Glutamatergic neuron (in vitro differentiated cells): ENCODE measurements at regions not wholly inside any gene's neighbourhood (a gene's known extent, or its start where the extent isn't known, plus 50 kb on each side); places are given as distances from the start of the nearest gene placed in this dataset.

Source experiments
- DNase-seq: peaks from one replicate; pipeline ENCODE4 v3.0.0; 2022
- H3K27ac Mint-ChIP-seq: one replicate; pipeline ENCODE4 v1.8.0; 2020; ENCODE audit warnings: mild to moderate bottlenecking, mixed read lengths, inconsistent platforms; ENCODE audit not compliant: unreplicated experiment
- H3K27me3 Mint-ChIP-seq: one replicate; pipeline ENCODE4 v1.8.0; 2020; ENCODE audit warnings: mild to moderate bottlenecking, moderate library complexity, mixed read lengths, inconsistent platforms; ENCODE audit not compliant: unreplicated experiment
- H3K36me3 Mint-ChIP-seq: one replicate; pipeline ENCODE4 v1.8.0; 2020; ENCODE audit warnings: mild to moderate bottlenecking, mixed read lengths, inconsistent platforms; ENCODE audit not compliant: unreplicated experiment
- H3K4me1 Mint-ChIP-seq: one replicate; pipeline ENCODE4 v1.8.0; 2020; ENCODE audit warnings: mild to moderate bottlenecking, low read depth, mixed read lengths, inconsistent platforms; ENCODE audit not compliant: unreplicated experiment
- H3K4me3 Mint-ChIP-seq: one replicate; pipeline ENCODE4 v1.8.0; 2020; ENCODE audit warnings: mild to moderate bottlenecking, mixed read lengths, inconsistent platforms; ENCODE audit not compliant: unreplicated experiment
- H3K9me3 Mint-ChIP-seq: one replicate; pipeline ENCODE4 v1.8.0; 2020; ENCODE audit warnings: mild to moderate bottlenecking, moderate library complexity, mixed read lengths, inconsistent platforms; ENCODE audit not compliant: unreplicated experiment
- TF ChIP-seq, protein P1 (sequence below): fragments of 200-600 bp; sonication (generic); IDR thresholded peaks from one replicate; pipeline ENCODE4 v1.5.0; 2021; ENCODE audit not compliant: partially characterized antibody, unreplicated experiment

DNA sequence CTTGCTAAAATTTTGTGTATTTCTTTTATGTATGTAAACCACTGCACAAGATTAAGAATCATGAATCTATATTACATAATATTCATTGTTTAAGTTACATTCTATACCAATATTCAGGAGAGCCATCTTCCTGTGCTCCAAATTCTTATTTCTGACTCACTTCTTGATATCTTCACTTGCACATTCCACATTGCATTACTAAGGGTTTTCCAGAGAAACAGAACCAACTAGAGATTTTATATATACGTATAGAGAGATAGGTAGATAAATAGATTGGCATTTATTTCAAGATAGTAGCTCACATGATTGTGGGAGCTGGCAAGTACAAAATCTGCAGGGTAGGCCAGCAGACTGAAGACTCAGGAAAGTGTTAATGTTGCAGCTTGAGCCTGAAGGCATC lies 222.2 kb upstream of the PRSS16 start:
- Mint-ChIP-seq H3K36me3 (no peaks in the 10 kb centered on the region), H3K9me3 (peaks cover 2% of the 10 kb centered on the region), H3K4me1 (no peaks in the 10 kb centered on the region), H3K27me3 (peaks cover 3% of the 10 kb centered on the region), H3K4me3 (no peak overlapping the region), H3K27ac (no peak overlapping the region)
- TF ChIP-seq, protein P1, sequence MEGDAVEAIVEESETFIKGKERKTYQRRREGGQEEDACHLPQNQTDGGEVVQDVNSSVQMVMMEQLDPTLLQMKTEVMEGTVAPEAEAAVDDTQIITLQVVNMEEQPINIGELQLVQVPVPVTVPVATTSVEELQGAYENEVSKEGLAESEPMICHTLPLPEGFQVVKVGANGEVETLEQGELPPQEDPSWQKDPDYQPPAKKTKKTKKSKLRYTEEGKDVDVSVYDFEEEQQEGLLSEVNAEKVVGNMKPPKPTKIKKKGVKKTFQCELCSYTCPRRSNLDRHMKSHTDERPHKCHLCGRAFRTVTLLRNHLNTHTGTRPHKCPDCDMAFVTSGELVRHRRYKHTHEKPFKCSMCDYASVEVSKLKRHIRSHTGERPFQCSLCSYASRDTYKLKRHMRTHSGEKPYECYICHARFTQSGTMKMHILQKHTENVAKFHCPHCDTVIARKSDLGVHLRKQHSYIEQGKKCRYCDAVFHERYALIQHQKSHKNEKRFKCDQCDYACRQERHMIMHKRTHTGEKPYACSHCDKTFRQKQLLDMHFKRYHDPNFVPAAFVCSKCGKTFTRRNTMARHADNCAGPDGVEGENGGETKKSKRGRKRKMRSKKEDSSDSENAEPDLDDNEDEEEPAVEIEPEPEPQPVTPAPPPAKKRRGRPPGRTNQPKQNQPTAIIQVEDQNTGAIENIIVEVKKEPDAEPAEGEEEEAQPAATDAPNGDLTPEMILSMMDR: no peak
- no peak for DNase-seq

DNA sequence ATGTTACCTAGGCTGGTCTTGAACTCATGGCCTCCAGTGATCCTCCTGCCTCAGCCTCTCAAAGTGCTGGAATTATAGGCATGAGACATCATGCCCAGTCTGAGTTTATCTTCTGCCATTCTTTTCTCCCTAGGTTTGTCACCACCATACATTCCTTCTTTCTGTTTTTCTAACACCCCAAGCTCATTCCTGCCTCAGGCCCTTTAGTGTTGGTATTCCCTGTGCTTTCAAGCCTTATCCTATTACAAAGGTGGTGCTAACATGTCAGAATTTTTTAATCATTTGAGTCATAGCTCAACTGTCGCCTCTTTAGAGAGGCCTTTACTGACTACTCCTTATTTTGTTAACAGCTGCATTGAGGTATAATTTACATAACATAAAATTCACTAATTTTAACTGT lies 221.1 kb upstream of the PRSS16 start:
- H3K4me1 Mint-ChIP-seq: no peaks in the 10 kb centered on the region
- no peaks in the 10 kb centered on the region for H3K9me3 Mint-ChIP-seq
- no peak overlapping the region for H3K27ac Mint-ChIP-seq
- TF ChIP-seq, protein P1: no peak
- no peaks in the 10 kb centered on the region for H3K27me3 Mint-ChIP-seq
- no peaks in the 10 kb centered on the region for H3K36me3 Mint-ChIP-seq
- no peak for DNase-seq
- no peak overlapping the region for H3K4me3 Mint-ChIP-seq

DNA sequence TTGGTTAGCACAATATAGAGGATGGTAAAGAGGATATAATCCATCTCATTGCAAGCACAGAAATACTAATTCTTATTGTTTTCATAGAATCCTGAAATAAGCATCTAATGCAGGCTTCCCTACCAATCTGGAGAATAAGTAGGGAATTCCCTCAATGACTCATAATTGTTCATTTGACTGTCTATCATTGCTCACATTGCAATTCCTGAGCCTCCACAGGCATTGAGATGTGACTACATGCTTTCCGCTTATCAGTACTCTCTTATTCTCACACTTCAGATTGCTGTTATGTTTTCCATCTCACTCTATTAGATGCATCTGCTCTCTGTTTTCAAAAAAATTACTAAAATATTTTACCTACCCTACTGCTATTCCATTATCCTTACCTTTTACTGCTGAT lies 216.2 kb upstream of the PRSS16 start:
- DNase-seq: no peak
- Mint-ChIP-seq H3K4me1 (no peaks in the 10 kb centered on the region), H3K9me3 (no peaks in the 10 kb centered on the region), H3K36me3 (no peaks in the 10 kb centered on the region), H3K27ac (no peak overlapping the region), H3K4me3 (no peak overlapping the region), H3K27me3 (peaks cover 6% of the 10 kb centered on the region)
- TF ChIP-seq, protein P1: no peak

DNA sequence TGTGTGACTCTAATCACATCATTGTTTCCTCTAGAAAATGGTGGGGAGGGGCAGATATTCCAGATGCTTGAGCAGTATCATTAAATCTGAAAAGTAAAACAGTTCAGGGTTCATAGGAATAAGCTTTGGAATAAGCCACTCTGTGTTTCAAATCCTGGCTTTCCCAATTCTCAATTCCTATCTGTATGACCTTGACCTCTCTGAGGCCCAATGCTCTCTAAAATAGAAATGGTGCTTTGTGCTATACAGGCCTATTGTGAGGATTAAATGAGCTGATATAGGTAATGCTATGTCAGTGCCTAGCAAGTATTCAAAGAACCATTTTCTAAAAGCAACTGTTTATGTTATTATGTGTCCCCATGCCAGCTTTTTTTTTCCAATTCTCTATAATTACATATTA lies 209.0 kb upstream of the PRSS16 start:
- Mint-ChIP-seq H3K4me1 (no peaks in the 10 kb centered on the region), H3K27me3 (peaks cover 2% of the 10 kb centered on the region), H3K4me3 (no peak overlapping the region), H3K36me3 (no peaks in the 10 kb centered on the region), H3K9me3 (peaks cover 2% of the 10 kb centered on the region), H3K27ac (no peak overlapping the region)
- TF ChIP-seq, protein P1: no peak
- no peak for DNase-seq

DNA sequence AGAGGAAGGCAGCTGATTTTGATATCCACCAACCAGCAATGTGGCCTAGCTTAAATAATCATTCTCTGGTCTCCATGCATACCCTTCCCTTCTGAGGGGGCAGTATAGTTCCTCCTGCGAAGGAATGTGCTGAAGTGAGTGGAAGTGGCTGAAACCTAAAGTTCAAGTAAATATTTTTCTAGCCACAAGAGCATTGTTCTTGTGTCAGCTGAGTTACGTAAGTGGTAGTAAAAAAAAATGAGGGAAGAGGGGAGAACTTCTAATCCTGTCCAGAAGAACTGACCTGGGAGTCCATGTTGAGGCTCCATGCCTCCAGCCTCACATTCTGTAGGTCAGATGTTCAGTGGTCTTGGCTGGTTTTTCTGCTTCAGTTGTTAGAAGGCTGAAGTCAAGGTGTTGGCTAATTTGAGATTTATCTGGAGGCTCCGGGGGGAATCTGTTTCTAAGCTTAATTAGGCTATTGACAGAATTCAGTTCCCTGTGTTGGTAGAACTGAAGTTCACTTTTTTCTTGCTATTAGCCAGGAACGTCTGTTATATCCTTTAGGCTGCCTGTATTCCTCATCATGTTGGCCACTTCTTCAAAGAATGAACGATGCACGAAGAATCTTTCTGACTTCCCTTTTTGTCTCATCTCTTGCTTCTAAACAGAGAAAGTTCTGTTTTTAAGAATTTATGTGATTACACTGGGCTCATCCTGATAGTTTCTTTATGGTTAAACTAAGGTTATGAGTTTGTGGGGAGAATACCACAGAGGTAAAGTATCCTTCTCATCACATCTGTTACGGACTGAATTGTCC lies 207.1 kb upstream of the PRSS16 start:
- peaks cover 2% of the 10 kb centered on the region for H3K27me3 Mint-ChIP-seq
- no peaks in the 10 kb centered on the region for H3K4me1 Mint-ChIP-seq
- no peak for DNase-seq
- H3K9me3 Mint-ChIP-seq: peaks cover 2% of the 10 kb centered on the region
- H3K27ac Mint-ChIP-seq: no peak overlapping the region
- H3K36me3 Mint-ChIP-seq: no peaks in the 10 kb centered on the region
- no peak overlapping the region for H3K4me3 Mint-ChIP-seq
- TF ChIP-seq, protein P1: no peak
